ENCODE measurements at regions not wholly inside any gene's neighbourhood (a gene's known extent, or its start where the extent isn't known, plus 50 kb on each side); places are given as distances from the start of the nearest gene placed in this dataset.
"Not testable (repeated sequence)": the region's sequence is repeated elsewhere in the genome, so short reads cannot be mapped to it uniquely, and the experiment has no call there.

DNA sequence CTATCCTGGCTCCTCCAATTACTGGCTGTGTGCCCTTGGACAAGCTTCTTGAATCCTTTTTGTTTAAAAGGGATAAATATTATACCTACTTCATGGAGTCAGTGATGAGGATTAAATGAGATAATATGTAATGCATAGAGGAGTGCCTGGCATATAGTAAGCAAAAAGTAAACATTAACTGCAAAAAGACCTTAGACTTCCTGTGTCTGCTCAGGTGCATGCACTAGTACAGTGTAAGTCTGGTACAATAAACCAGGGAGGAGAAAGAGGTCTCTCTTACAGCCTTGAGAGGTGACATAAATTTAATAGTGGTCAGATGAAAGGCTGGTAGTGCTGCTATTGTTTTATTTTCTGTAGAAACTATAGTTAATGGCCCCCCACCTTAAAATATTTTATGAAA, 305.2 kb upstream of the MIS18BP1 start:
- FAIRE-seq: no peak

DNA sequence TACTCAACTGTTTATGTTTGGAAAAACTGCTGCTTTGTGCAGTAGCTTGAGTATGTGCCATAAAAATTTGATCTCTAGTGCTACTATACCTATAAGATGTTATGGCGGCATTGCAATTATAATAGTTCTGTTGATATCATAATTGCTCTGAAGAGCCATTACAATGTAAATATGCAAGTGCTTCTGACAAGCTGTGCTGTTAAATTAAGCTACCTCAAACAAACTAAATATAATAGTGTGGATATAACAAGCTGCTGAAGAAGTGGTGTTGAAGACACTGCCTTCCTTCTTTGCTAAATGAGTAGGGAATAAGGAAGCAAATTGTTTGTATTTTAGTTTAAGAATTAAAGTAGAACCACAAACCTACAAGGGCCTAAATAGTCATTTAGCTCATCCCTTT, 301.0 kb upstream of the MIS18BP1 start:
- FAIRE-seq: no peak

DNA sequence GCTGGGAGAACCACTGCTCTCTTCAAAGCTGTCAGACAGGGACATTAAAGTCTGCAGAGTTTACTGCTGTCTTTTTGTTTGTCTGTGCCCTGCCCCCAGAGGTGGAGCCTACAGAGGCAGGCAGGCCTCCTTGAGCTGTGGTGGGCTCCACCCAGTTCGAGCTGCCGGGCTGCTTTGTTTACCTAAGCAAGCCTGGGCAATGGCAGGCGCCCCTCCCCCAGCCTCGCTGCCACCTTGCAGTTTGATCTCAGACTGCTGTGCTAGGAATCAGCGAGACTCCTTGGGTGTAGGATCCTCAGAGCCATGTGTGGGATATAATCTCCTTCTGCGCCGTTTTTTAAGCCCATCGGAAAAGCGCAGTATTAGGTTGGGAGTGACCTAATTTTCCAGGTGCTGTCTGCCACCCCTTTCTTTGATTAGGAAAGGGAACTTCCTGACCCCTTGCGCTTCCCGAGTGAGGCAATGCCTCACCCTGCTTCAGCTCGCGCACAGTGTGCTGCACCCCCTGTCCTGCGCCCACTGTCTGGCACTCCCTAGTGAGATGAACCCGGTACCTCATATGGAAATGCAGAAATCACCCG, 298.3 kb upstream of the MIS18BP1 start:
- not testable (repeated sequence) for FAIRE-seq

DNA sequence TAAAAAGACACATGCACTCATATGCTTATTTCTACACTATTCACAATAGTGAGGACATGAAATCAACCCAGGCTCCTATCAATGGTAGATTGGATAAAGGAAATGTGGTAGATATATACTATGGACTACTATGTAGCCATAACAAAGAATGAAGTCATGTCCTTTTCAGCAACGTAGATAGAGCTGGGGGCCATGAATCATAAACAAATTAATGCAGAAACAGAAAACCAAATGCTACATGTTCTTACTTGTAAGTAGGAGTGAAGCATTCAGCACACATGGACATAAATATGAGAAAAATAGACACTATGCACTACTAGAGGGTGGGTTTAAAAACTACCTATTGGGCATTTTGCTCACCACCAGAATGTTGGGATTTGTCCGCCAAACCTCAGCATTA, 278.0 kb upstream of the MIS18BP1 start:
- FAIRE-seq: no peak

DNA sequence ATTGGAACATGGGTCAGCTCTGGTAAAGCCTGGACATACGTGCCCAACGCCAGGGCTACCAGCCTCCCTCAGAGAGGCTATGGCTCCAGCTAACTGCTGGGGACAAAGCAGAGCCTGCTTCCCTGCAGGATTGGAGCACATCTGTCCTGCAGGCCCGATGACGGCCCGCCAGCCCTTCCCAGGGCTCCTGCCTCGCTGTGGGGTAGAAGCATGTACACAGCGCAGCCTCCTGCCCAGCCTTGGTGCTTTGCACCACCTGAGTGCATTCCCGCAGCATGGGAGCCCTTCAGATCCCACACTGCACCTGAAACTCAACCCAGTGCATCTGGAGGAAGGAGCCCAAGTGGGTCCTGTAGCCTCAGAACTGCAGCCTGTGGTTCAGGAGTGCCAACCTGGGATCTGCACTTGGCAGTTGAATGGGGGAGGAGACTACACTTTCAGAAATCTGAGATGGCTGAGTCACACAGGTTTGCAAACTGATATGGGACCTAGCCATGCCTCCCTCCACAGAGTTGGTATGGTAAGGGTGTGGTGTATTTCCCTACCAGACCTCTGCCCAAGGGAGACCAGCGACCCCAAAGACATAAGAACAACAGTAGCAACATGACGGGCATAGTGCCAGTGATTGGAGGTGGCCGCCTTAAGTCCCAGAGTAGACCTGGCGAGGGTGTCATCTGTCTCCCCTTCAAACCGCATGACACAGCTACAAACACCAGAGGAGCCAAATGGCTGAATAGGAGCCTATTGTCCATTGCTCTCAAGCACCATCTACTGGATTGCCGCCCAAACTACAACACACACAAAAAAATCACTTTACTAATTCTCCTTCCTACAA, 273.9 kb upstream of the MIS18BP1 start:
- FAIRE-seq: peak; percentile 77

DNA sequence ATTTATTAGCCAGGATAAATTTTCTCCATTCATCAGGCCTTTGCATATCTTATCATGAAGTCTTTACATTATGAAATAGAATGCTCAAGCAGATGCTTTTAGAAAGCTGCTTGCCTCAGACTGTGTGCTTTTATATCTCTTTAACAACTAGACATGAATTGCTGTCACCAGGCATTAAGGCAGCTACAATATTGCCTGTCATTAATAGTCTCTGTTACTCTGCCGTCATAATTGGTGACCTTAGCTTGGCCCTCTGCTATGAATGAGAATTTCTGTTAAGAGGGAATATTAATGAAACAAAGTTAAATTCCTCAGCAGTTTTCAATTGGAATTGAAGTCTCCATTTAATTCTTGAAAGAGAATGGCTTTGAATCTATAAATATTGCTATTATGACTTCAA, 266.8 kb upstream of the MIS18BP1 start:
- FAIRE-seq: no peak

DNA sequence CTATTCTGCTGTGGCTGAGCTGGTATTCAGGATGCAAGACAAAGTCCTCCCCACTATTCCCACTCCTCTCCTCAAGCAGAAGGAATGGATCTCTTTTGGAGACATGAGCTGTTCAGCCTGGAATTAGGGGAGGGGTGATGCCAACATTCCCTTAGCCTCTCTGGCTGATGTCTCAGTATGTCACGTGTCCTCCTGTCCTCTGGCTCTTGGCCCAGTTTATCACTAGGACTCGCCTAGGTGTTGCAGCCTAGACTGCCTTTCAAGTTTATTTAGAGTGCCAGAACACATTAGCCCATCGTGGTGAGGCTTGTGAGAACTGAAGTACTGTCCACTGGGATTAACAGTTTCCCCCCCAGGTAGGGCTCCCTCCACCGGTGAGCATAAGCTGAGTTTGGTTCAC, 239.9 kb upstream of the MIS18BP1 start:
- FAIRE-seq: no peak

DNA sequence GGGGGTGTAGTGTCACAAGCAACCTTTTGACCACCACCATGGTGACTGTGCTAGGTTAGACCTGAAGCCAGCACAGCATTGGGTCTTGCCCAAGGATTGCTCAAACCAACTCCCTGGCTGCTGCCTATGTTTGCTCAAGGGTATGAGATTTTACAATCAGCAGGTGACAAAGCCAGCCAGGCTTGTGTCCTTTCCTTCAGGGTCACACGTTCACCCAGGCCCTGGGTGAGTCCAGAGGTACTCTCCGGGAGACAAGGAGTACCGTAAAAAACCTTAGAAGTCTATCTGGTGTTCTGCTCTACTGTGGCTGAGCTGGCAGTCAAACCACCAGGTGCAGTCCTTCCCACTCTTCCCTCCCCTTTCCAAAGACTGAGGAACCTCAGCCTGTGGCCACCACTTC, 238.9 kb upstream of the MIS18BP1 start:
- no peak for FAIRE-seq

DNA sequence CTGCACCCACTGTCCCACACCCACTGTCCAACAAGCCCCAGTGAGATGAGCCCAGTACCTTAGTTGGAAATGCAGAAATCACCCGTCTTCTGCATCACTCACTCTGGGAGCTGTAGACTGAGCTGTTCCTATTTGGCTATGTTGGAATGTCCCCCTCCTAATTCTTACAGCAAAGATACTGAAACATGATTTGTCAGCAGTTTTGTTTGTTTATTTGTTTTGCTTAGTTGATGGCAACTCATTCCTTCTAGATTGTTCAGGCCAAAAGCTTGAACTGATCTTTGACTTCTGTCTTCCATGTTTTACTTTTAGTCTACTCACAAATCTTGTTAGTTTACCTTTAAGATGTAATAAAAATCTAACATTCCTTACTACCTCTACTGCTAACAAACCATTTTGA, 233.6 kb upstream of the MIS18BP1 start:
- FAIRE-seq: no peak

DNA sequence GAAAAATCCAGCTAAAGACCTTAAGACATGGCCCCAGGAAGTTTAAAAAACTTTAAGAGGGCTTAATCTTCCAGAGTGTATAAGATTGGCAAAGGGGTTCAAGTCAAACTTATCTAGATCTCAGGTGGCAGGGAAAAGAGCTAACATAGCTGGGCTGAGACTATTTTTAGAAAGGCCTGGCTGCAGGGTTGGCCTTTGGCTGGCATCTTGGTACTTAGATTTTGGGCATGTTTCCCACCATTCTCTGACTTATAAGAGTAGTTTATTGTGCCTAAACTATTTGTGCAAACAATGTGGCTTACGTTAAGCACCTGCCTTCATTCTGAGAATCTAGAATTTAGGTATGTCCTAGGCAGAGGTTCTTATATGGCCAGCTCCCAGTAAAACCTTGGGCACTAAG, 214.0 kb upstream of the MIS18BP1 start:
- FAIRE-seq: no peak

DNA sequence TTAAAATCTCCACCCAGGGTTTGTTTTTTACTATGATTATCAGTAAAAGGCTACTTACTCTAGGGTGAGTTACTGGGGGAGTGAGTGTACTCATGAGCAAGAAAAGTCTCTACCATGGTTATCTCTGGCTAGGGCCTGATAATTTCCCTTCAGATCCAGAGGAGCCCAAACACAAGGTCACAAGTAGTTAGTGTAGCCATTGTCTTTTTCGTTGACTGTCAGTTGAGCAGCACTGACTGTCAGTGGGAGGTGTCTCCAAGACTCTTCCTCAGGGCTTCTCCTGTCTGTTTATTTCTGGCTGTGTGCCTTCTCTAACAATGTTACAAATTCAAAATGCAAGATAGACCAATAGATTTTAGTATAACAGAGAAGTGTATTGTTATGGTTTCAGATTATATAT, 181.2 kb upstream of the MIS18BP1 start:
- FAIRE-seq: no peak

DNA sequence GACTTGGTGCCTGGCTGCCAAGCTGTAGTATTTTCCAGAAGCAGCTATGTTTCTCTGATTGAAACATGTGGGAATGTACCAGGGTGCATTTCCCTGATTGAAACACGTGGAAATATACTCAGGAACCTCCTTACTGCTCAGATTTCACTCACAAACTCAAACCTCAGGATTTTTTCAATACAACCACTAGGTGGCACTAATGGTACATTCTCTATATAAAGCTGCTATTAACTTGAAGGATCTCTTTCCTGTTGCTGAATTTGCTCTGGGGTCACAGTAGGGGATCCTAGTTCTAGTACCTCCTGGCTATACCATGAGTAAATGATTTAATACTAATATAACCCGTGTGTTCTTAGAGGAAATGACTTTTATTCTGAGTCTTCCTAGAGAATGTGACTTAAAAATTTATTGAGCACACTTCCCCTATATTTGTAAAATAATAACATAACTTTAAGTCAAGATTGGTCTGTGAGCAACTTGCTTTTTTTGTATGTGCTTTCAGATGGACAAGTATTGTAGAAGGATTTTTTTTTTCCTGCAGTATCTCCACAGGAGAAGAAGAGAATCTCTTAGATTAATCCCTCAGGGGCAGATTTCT, 173.8 kb upstream of the MIS18BP1 start:
- FAIRE-seq: peak; percentile 96

DNA sequence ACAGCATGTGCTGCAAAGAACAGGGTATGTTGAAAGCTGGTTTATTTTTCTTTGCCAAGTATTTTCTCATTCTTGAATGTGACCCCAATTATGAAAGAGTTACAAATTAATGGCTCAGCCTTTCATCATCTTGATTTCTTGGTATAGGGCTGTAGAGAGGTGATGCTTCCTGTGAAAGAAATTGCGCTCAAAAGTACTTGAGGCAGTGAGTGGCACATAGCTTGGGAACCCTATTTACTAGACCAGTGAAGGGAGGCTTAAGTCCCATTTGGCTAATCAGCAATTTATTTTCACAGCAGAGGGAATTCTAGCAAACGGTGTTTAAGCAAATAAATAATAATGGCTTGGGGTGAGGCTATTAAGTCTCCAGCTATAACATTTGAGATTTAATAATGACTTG, 153.9 kb upstream of the MIS18BP1 start:
- no peak for FAIRE-seq

DNA sequence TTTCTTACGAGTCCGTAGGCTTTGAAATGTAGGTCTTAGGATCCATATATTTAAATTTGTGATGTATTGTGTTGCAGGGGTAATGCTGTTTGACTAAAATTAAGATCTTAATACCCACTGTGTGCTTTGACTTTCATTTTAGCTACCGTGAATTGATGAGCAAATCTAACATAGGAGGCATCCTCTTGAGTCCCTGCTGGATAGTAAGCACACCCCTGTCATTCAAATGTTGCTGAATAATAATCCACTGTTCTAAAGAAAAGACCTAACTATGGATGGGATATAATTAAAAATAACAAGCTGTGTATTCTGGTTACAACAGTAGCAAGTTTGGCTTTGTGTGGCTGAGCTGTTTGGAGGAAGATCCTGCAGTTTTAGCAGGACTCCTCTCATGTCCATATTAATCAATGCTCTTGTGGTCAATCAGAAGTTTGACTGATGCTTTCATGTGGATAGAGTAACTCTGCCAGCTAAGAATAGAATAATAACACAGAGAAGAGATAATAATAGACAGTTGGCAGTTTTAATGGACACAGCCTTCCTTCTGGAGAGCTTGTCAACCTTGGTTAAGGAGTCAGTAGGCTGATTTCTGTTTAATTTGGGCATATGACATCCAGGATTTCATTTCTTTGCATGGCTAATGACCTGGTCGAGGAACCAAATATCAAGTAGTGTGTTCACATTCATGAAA, 148.1 kb upstream of the MIS18BP1 start:
- FAIRE-seq: no peak

DNA sequence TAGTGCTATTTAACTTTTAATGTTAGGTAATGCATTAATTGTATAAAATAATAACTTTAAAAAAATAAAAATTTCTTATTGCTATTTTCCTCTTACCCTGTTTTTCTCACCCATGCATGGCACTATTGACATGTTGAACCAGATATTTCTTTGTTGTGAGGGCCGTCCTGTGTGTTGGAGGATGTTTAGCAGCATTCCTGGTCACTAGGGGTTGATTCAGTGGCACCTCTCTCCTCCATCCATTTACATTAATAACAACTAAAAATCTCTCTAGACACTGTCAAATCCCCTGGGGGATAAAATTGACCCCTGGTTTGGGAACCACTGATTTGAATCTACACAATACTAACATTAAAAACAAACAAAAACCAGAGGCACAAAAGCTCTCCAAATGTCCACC, 147.5 kb upstream of the MIS18BP1 start:
- FAIRE-seq: no peak

DNA sequence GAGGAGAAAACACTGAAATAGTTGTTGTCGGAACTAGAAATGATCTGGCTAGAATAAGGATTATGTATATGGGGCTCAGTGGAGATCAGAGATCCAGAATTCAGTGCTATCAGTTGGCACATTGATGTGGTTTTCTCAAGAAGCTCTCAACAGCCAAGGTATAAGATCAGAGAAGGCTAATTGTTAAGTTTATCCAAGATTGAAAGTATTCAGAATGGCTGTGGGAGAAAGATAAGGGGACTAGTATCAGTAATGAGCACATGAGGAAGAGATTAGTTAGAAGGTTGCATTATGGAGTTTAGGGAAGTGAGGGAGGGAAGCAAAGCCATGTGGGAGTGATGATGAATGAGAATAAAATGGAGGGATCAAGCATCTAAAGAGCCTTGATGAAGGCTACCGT, 128.1 kb upstream of the MIS18BP1 start:
- FAIRE-seq: no peak

DNA sequence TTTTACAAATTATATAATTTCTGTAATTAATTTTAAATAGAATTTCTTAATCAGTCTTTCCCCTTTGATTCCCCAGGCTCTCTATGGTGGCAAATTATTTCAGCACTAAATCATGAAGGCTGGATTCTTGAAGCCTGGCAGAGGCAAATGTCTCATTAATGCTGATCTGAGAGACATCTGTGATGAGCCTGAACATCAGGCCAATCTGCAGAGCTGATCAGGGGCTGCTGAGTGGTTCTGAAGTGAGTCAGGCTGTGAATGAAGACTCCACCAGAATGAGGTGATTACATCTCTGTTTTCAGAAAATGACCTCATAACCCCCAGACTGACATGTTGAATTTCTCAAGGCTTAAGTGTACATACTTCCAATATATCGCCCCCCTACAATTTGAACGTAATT, 124.2 kb upstream of the MIS18BP1 start:
- no peak for FAIRE-seq

DNA sequence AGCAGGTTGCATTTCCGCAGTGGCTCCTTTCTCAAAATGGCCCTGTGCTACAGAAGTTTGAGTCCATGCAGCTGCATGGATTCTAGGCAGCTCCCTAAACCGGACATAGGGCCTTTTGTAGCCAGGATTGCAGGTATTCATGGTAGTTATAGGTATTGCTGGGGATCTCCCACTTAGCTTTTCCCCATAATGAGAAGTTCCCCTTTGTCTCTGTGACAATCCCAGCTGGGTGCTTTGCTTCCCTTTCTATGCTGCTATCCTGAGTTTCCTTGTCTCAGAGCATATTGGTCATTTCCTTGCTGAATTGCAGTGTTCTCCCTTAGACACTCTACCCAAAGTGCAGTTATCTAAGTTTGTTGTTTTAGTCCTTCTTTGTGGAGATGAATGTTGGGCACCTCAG, 120.9 kb upstream of the MIS18BP1 start:
- FAIRE-seq: no peak

DNA sequence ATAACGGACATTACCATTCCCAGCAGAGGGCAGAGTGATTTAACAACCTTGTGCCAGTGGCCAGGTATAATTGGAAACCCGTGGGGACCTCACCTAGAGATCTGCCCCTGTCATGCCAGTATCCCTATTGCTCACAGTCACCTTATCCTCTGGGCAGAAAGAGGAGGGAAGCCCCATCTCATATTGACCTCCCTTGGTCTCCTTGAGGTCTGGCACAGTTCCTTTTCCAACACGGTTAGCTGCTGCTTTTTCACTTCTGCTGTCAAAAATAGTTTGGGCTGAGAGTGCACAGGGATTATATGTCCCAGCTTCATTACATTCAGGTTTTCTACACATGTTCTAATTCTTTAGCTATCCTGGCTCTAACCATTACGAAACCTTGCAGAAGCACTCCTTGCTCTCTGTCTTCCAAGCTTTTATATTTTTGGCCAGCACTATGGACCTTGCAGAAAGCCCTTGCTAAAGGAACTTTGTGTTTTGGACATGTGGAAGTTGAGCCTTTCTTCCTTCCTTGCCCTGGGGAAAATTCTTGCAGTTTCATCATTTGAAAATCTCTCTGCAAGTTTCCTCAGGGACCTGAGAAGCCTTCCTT, 111.7 kb upstream of the MIS18BP1 start:
- no peak for FAIRE-seq

DNA sequence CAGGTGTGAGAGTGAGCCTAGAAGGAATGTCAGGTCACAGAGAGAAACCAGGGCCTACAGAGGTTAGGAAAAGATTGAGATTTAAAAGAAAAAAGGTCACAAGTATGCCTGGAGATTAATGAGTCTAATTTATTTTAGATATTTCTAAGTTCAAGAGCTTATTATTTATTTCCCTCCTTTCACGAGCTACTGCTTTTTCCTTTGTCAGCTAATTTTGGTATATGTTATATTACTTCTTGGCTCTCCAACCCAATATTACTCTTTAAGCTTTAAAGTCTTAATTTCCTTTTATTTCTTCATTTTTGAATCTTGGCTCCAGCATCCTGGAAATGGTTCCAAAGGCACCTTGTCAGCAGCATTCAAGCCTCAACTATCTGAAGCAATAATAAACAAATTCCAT, 109.5 kb upstream of the MIS18BP1 start:
- no peak for FAIRE-seq

DNA sequence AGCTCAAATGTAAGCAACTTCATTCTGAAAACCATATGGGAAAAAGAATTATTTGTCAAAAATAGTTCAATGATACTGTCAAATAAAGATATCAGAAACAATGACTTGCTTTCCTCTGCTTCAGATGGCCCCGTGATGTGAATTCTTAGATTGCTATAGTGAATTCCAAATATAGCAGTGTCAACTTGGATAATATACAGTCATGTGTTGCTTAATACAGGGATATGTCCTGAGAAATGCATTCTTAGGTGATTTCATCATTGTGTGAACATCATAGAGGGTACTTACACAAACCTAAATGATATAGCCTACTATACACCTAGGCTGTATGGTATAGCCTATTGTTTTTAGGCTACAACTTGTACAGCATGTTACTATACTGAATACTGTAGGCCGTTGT, 108.7 kb upstream of the MIS18BP1 start:
- FAIRE-seq: no peak

DNA sequence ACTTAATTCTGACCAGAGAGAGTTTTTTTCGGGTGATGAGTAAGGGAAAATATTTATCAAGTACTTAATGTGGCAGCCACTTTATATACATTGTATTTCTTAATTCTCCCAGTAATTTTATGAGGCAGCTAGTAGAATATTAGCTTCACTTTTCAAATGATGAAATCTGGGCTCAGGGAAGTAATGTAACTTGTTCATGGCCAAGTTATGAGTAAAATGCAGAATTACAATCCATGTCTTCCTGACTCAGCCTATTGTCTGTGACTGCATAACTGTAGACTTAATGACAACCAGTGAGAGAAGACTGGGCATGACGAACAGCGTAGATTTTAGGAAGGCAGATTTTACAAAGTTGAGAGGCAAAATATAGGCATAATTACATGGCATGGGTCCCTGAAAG, 106.7 kb upstream of the MIS18BP1 start:
- FAIRE-seq: no peak

DNA sequence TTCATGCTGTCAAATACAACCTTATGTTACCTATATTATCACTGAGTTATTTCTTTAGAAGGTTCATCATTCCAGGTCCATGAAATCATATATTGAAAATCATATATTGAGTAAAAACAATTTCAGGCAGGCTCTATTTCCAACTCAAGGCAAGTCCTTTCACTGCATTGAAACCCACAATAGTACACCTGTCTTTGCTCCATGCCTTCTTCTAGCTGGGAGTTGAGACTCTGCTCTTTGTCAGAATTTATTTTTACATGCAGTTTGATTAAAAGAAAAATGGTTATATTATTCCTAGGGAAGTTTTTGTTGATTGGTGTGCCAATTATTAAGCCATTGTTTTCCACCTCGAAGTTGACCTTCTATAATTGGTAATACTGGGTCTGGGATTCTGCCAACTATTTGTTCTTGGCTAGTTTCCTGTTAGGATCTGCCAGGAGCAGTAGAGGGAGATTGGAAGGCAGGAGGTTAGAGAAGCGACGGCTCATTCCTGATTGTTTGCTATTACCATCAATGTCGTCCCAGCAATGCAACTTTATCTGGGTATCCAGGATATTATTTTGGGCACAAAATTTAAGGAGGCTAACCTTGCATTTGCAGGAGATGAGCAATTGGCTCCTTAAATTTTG, 79.5 kb upstream of the MIS18BP1 start:
- FAIRE-seq: no peak
